SK-N-MC (cell line): ENCODE measurements at regions not wholly inside any gene's neighbourhood (a gene's known extent, or its start where the extent isn't known, plus 50 kb on each side); places are given as distances from the start of the nearest gene placed in this dataset.
A peak's percentile ranks its signal among the peaks of the same experiment; 100 is the strongest.

Source experiments
- DNase-seq: peaks from one replicate; pipeline ENCODE4 v3.0.0-alpha.2; 2011; ENCODE audit warnings: low read depth, low spot score
- H3K27ac ChIP-seq: fragments of 200-600 bp; sonication (generic); 2 replicates; pipeline ENCODE4 v1.5.1; 2016; ENCODE audit warnings: mixed run types
- H3K36me3 ChIP-seq: fragments of 200-600 bp; sonication (generic); 2 replicates; pipeline ENCODE4 v1.6.1; 2017; ENCODE audit warnings: antibody characterized with exemption, low read length, mixed read lengths; ENCODE audit not compliant: insufficient read depth
- H3K4me3 ChIP-seq: fragments of 200-600 bp; sonication (generic); 2 replicates; pipeline ENCODE4 v1.5.1; 2016
- H3K9ac ChIP-seq: fragments of 200-600 bp; sonication (generic); 2 replicates; pipeline ENCODE4 v1.8.0; 2017; ENCODE audit warnings: mixed run types, mixed read lengths; ENCODE audit not compliant: insufficient read length
- H3K9me3 ChIP-seq: fragments of 200-600 bp; sonication (generic); 2 replicates; pipeline ENCODE4 v1.6.1; 2017; ENCODE audit warnings: low read depth, mild to moderate bottlenecking, antibody characterized with exemption, low read length, moderate library complexity, mixed read lengths
- EZH2 ChIP-seq: fragments of 200-600 bp; sonication (generic); IDR thresholded peaks from one replicate; pipeline ENCODE4 v1.6.1; 2017; ENCODE audit warnings: antibody characterized with exemption
- FOXP2 ChIP-seq: optimal IDR thresholded peaks from 2 replicates; pipeline ENCODE3; 2011; ENCODE audit warnings: mild to moderate bottlenecking, moderate library complexity; ENCODE audit not compliant: insufficient read depth; ENCODE audit errors: extremely low read length, control extremely low read depth
- POLR2AphosphoS5 ChIP-seq: IDR thresholded peaks from 2 replicates; pipeline ENCODE4 v1.6.1; 2012; ENCODE audit warnings: mild to moderate bottlenecking, low read depth, low read length, borderline replicate concordance

DNA sequence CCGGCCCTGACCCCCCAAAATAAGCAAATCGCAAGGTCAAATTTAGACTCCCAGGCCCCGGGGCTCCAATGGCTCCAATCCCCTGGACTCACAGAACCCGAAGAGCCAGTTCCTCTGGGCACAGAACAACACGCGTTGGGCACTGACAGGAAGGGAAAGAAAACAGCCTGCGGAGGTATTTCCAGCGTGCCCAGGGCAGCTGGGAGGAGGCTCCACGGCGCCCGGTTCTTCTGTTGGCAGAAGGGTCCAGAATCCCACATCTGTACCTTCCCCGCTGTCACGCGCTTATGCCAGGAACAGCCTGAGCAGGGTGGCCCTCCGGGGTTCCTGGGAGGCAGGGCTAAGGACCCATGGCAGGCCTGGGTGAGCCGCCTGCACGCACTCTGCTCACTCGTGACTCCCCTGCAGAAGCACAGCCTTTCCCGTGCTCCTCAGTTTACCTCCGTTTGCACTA is 85.5 kb downstream of the RIPK4 start:
- TF ChIP-seq POLR2AphosphoS5 (no peak), EZH2 (no peak), FOXP2 (no peak)
- no peak for DNase-seq
- Histone ChIP-seq H3K9ac (no peak overlapping the region), H3K36me3 (no peaks in the 10 kb centered on the region), H3K4me3 (no peak overlapping the region), H3K27ac (no peak overlapping the region), H3K9me3 (no peaks in the 10 kb centered on the region)

DNA sequence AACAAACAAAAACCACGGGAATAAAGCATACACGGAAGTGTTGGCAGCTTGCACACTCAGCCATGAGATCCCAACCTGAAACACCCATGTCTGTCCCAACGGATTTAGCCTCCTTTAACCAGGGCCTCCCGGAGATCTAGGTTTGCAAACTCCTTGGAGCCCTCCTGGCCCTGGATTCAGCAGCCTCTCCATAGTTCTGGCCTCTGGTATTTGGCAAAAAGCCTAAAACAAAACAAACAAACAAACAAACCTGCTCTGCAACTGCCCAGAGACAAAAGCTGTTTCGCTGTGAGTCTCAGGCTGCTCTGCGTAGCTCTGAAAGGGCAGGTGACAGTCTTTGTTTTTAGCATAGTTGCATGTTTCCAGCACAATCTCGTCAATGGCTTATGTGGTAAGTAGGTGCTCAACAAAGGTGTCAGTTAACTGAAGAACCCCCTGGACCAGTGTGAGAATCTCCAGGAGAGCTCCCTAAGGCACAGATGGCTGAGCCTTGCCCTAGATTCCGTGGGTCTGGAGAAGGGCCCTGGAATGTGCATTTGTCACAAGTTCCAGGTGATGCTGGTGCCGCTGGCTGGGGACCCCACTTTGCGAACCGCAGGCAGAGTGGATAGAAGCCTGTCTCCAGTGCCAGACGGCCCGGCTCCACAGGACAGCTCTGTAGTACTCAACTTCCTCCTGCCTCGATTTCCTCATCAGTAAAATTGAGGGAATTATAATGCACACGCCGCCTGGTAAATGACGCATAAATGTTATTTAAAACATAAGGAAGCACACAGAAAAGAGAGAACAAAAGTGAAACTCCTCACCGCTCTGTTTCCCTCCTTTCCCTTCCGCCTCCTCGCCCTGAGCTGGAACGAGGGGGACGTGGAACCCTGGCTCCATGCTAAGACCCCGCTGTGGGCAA is 86.2 kb downstream of the RIPK4 start:
- Histone ChIP-seq H3K9ac (no peak overlapping the region), H3K4me3 (no peak overlapping the region), H3K36me3 (no peaks in the 10 kb centered on the region), H3K9me3 (no peaks in the 10 kb centered on the region), H3K27ac (no peak overlapping the region)
- TF ChIP-seq EZH2 (no peak), FOXP2 (no peak), POLR2AphosphoS5 (no peak)
- no peak for DNase-seq

DNA sequence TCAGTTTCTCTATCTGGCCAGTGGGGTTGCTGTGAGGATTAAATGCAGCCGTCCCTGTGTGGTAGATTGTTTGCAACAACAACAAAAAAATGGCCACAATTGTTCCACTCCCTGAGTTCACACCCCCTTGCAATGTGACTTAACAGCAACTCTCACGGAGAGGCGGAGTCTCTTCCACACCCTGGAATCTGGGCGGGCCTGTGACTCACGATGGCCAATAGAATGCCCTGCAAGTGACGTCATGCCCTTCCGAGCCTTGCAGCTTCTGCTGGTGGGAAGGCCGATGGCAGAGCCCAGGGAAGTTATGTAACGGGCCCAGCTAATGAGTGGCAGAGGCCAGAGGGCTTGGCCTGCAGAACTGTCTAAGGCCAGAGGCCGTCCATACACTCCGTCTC is 87.9 kb downstream of the RIPK4 start:
- H3K9me3 ChIP-seq, result no peaks in the 10 kb centered on the region
- TF ChIP-seq POLR2AphosphoS5 (no peak), EZH2 (no peak), FOXP2 (no peak)
- H3K27ac ChIP-seq, result no peak overlapping the region
- H3K4me3 ChIP-seq, result no peak overlapping the region
- H3K36me3 ChIP-seq, result no peaks in the 10 kb centered on the region
- DNase-seq, result no peak
- peak overlapping the region; percentile 28 for H3K9ac ChIP-seq

DNA sequence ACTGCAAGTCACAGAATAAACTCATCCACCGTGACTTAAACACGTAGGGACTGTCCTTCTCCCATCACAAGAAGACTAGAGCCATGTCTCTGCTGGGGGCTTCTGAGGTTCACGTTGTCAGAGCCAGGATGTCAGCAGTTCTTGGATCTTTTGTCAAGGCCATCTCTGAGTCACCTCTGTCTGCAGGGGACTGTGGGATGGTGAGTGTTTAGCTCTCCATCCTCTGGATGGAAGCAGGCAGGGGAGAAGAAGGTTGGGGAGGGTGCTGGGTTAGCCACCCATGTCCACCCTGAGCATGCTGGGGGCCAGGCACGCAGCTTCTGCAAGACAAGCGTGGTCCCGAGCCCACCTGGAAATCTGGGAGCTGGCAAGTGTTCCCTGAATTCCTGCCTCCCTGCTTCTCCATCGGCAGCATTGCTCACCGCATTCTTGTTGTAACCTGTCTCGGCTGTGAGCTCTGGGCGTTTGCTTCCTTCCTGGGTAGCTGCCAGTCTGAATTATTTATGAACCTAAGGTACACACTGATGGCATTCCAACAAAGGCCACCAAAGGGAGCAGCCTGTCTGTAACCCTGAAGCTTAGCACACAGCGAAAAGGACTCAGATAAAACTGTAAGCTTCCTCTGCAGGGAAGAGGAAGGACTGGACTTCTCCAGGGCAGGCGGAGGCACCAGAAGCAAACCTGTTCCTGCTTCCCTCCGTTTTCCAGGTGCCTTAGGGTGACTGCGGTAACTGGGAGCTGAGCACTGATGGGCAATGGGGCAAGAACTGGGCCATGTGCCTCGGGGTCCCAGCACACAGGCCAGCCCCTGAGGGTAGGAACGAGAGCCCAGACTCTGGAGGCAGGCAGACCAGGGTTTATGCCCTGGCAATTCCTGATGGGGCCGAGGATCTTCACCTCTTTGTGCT is 88.6 kb downstream of the RIPK4 start:
- Histone ChIP-seq H3K27ac (no peak overlapping the region), H3K36me3 (no peaks in the 10 kb centered on the region), H3K9me3 (no peaks in the 10 kb centered on the region), H3K4me3 (no peak overlapping the region), H3K9ac (peak overlapping the region; percentile 28)
- no peak for DNase-seq
- TF ChIP-seq FOXP2, result no peak
- no peak for TF ChIP-seq POLR2AphosphoS5
- no peak for TF ChIP-seq EZH2

DNA sequence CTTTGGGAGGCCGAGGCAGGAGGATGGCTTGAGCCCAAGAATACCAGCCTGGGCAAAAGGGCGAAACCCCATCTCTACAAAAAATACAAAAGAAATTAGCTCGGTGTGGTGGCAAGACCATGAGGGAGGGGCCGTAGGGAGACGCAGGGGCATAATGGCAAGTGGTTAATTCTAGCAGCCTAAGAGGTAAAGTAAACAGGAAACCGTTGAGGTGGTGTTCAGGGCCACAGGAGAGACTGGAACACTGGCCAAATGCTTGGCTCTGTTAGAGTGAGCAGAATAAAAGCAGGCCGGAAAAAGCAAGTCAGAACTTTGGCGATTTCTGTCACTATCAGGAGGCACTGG is 89.2 kb downstream of the RIPK4 start:
- no peaks in the 10 kb centered on the region for H3K9me3 ChIP-seq
- H3K27ac ChIP-seq, result no peak overlapping the region
- no peak for DNase-seq
- no peak overlapping the region for H3K4me3 ChIP-seq
- no peak for TF ChIP-seq FOXP2
- no peak for TF ChIP-seq POLR2AphosphoS5
- TF ChIP-seq EZH2, result no peak
- no peaks in the 10 kb centered on the region for H3K36me3 ChIP-seq
- H3K9ac ChIP-seq, result no peak overlapping the region

DNA sequence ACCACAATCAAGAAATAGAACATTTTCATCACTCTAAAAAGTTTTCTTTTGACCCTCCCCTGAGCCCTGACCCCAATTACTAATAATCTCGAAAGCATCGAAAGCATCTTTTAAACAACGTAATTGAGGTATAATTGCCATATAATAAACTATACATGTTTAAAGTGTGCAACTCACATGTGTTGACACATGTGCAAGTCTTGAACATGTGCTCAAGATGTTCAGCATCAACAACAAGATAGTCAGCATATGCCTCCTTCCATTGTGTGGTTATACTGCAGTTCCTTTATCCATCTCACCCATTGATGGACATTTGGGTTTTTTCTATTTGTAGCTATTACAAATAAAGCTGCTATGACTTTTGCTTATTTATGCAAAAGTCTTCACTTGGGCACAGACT is 90.7 kb downstream of the RIPK4 start:
- H3K36me3 ChIP-seq, result no peaks in the 10 kb centered on the region
- no peak for TF ChIP-seq POLR2AphosphoS5
- no peak for TF ChIP-seq FOXP2
- no peak for TF ChIP-seq EZH2
- no peak overlapping the region for H3K4me3 ChIP-seq
- no peaks in the 10 kb centered on the region for H3K9me3 ChIP-seq
- H3K9ac ChIP-seq, result no peak overlapping the region
- H3K27ac ChIP-seq, result no peak overlapping the region
- DNase-seq, result no peak

DNA sequence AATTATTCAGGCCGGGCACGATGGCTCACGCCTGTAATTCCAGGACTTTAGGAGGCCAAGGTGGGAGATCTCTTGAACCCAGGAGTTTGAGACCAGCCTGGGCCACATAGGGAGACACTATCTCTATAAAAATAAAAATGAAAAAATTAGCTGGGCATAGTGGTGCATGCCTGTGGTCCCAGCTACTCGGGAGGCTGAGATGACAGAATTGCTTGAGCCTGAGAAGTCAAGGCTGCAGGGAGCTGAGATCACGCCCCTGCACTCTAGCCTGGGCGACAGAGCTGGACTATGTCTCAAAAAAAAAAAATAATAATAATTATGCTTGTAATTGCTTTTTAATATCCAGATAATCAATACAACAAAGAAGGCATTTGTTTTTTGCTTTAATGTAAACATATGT is 91.3 kb downstream of the RIPK4 start:
- Histone ChIP-seq H3K27ac (no peak overlapping the region), H3K36me3 (no peaks in the 10 kb centered on the region), H3K9me3 (no peaks in the 10 kb centered on the region), H3K4me3 (no peak overlapping the region), H3K9ac (no peak overlapping the region)
- DNase-seq, result no peak
- TF ChIP-seq EZH2, result no peak
- no peak for TF ChIP-seq FOXP2
- no peak for TF ChIP-seq POLR2AphosphoS5

DNA sequence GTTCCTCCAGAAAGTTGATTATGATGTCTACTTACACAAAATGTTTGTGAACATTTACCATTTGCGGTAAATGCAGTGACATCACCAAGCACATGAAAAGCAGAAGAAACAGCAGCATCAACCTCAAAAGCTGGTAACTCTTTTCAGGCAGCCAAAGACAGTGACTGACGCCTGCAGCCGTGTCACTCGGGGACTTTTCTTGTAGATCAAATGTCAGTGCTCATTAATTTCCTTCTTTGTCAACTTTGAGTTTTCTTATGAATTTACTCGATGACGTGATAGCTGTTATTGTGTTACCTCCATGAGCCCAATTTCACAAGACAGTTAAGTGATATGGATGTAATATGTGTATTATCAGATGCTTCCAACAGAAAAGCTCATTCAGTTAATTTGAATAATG is 92.5 kb downstream of the RIPK4 start:
- Histone ChIP-seq H3K9me3 (no peaks in the 10 kb centered on the region), H3K4me3 (no peak overlapping the region), H3K36me3 (no peaks in the 10 kb centered on the region), H3K9ac (no peak overlapping the region), H3K27ac (no peak overlapping the region)
- DNase-seq, result no peak
- TF ChIP-seq EZH2 (no peak), FOXP2 (no peak), POLR2AphosphoS5 (no peak)
